22Rv1 (cell line): ENCODE measurements at regions not wholly inside any gene's neighbourhood (a gene's known extent, or its start where the extent isn't known, plus 50 kb on each side); places are given as distances from the start of the nearest gene placed in this dataset.

Experiments used
- CTCF ChIP-seq: fragments of 450-650 bp; IDR thresholded peaks from 2 replicates; pipeline ENCODE4 v1.5.1; 2017; ENCODE audit warnings: mild to moderate bottlenecking
- ZFX ChIP-seq: fragments of 450-650 bp; IDR thresholded peaks from 2 replicates; pipeline ENCODE4 v1.6.1; 2017; ENCODE audit warnings: antibody characterized with exemption, borderline replicate concordance

- TF ChIP-seq ZFX (no peak), CTCF (no peak)
Observed at GRCh38 chr1:172957491-172957890, 93.2 kb downstream of the TNFSF18 start.
